Breast epithelium (tissue), 4 donors: ENCODE measurements at regions not wholly inside any gene's neighbourhood (a gene's known extent, or its start where the extent isn't known, plus 50 kb on each side); places are given as distances from the start of the nearest gene placed in this dataset.

ENCODE experiments used
- DNase-seq, 2 donors: peaks; one replicate each; pipeline ENCODE4 v3.0.0-alpha.2; 2019; ENCODE audit warnings: low spot score in 2 of 2
- H3K27ac ChIP-seq, 2 donors: fragments of 200-600 bp; sonication (generic) in 1 of 2; one replicate each; pipeline ENCODE4 v1.5.1; 2016 to 2019; ENCODE audit warnings: mild to moderate bottlenecking in 1 of 2
- H3K27me3 ChIP-seq, 2 donors: fragments of 200-600 bp; sonication (generic) in 1 of 2; one replicate each; pipeline versions ENCODE4 v1.5.1 to v1.6.0; 2017 to 2019; ENCODE audit warnings: control low read depth in 1 of 2, mild to moderate bottlenecking in 1 of 2
- H3K36me3 ChIP-seq: fragments of 200-600 bp; one replicate; pipeline ENCODE4 v1.5.1; 2019
- H3K4me1 ChIP-seq, 2 donors: fragments of 200-600 bp; sonication (generic); one replicate each; pipeline ENCODE4 v1.5.1; 2016 to 2019; ENCODE audit warnings: control low read depth in 1 of 2
- H3K4me3 ChIP-seq, 3 donors: fragments of 200-600 bp; sonication (generic); 1 replicate in 2 of 3; 2 replicates in 1 of 3; pipeline ENCODE4 v1.5.1; 2016 to 2019; ENCODE audit warnings: mild to moderate bottlenecking in 3 of 3, moderate library complexity in 2 of 3
- H3K9me3 ChIP-seq, 2 donors: fragments of 200-600 bp; sonication (generic) in 1 of 2; one replicate each; pipeline ENCODE4 v1.5.1; 2016 to 2019; ENCODE audit warnings: control low read depth in 1 of 2
- POLR2A ChIP-seq: fragments of 450-650 bp; IDR thresholded peaks from one replicate; pipeline ENCODE4 v1.6.1; 2016; ENCODE audit warnings: antibody characterized with exemption, mild to moderate bottlenecking, moderate library complexity
- POLR2AphosphoS5 ChIP-seq, 3 donors: sonication (generic); formaldehyde crosslinking; IDR thresholded peaks; one replicate each; pipeline ENCODE4 v1.6.1; 2017; ENCODE audit warnings: antibody characterized with exemption in 3 of 3
- intact Hi-C: fragments of 100-400 bp; cut with DNase I; formaldehyde crosslinking; loops from one replicate; pipeline ENCODE4 v1.15.1; 2023; ENCODE audit warnings: low total_unique reads
- TF ChIP-seq, protein P1 (sequence below), 3 donors: fragments of 450-650 bp; IDR thresholded peaks; one replicate each; pipeline ENCODE4 v1.5.1; 2016 to 2017; ENCODE audit warnings: antibody characterized with exemption in 3 of 3, mild to moderate bottlenecking in 3 of 3, moderate library complexity in 3 of 3

DNA sequence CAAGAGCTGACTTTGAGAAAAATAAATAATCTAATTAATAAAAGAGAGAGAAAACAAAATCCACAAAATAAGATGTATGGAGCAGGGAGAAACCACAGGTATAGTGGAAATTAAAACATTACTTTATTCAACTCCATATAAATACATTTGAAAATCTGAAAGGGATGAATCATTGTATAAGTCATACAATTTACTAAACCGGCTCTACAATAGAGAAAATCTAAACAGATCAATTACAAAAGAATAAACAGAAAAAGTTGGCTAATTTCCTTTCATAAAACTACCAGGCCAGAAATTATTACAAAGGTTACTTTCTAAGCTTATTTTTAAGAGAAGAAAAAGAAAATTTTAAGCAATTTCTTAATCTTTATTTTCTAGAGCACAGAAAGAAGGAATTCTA, 51.3 kb upstream of the DRD2 start:
- intact Hi-C loops, result no loop called here
- Histone ChIP-seq H3K4me3 (no peak overlapping the region), H3K4me1 (no peaks in the 10 kb centered on the region), H3K36me3 (no peaks in the 10 kb centered on the region), H3K27ac (no peak overlapping the region), H3K9me3 (no peaks in the 10 kb centered on the region), H3K27me3 (no peaks in the 10 kb centered on the region)
- DNase-seq, result no peak
- TF ChIP-seq, protein P1, sequence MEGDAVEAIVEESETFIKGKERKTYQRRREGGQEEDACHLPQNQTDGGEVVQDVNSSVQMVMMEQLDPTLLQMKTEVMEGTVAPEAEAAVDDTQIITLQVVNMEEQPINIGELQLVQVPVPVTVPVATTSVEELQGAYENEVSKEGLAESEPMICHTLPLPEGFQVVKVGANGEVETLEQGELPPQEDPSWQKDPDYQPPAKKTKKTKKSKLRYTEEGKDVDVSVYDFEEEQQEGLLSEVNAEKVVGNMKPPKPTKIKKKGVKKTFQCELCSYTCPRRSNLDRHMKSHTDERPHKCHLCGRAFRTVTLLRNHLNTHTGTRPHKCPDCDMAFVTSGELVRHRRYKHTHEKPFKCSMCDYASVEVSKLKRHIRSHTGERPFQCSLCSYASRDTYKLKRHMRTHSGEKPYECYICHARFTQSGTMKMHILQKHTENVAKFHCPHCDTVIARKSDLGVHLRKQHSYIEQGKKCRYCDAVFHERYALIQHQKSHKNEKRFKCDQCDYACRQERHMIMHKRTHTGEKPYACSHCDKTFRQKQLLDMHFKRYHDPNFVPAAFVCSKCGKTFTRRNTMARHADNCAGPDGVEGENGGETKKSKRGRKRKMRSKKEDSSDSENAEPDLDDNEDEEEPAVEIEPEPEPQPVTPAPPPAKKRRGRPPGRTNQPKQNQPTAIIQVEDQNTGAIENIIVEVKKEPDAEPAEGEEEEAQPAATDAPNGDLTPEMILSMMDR (IDR thresholded peaks at IDR 0.05), result no peak
- TF ChIP-seq POLR2AphosphoS5 (IDR thresholded peaks at IDR 0.05), result no peak
- TF ChIP-seq POLR2A, result no peak
